GM12878 (cell line): ENCODE measurements at regions not wholly inside any gene's neighbourhood (a gene's known extent, or its start where the extent isn't known, plus 50 kb on each side); places are given as distances from the start of the nearest gene placed in this dataset.

ENCODE experiments used
- BACH1 ChIP-seq: fragments of 450-650 bp; IDR thresholded peaks from 2 replicates; pipeline ENCODE4 v1.6.1; 2017; ENCODE audit warnings: mild to moderate bottlenecking, borderline replicate concordance
- FOXK2 ChIP-seq: fragments of 450-650 bp; IDR thresholded peaks from 2 replicates; pipeline ENCODE4 v1.6.1; 2017; ENCODE audit warnings: mild to moderate bottlenecking, moderate library complexity
- HDAC2 ChIP-seq: fragments of 200-600 bp; sonication (generic); IDR thresholded peaks from 2 replicates; pipeline ENCODE4 v1.6.1; 2017
- MEF2A ChIP-seq: IDR thresholded peaks from 2 replicates; pipeline ENCODE4 v1.6.1; 2011; ENCODE audit warnings: low read depth, mild to moderate bottlenecking, low read length, moderate library complexity; ENCODE audit not compliant: insufficient read depth
- MEF2B ChIP-seq: fragments of 450-650 bp; IDR thresholded peaks from 2 replicates; pipeline ENCODE4 v1.6.1; 2018; ENCODE audit warnings: mild to moderate bottlenecking, moderate library complexity; ENCODE audit not compliant: partially characterized antibody, poor library complexity, severe bottlenecking
- POLR2AphosphoS2 ChIP-seq: IDR thresholded peaks from 2 replicates; pipeline ENCODE4 v1.6.1; 2011; ENCODE audit warnings: low read depth, mild to moderate bottlenecking, low read length, improper control_type of control experiment, moderate library complexity
- SMARCA5 ChIP-seq: fragments of 450-650 bp; IDR thresholded peaks from 2 replicates; pipeline ENCODE4 v1.6.1; 2017; ENCODE audit warnings: mild to moderate bottlenecking
- TCF12 ChIP-seq: IDR thresholded peaks from 2 replicates; pipeline ENCODE4 v1.6.1; 2011; ENCODE audit warnings: low read depth, mild to moderate bottlenecking, low read length
- YBX1 ChIP-seq: fragments of 450-650 bp; IDR thresholded peaks from 2 replicates; pipeline ENCODE4 v1.6.1; 2016; ENCODE audit warnings: antibody characterized with exemption
- TF ChIP-seq, protein P1 (sequence below): IDR thresholded peaks from 2 replicates; pipeline ENCODE4 v1.6.1; 2012; ENCODE audit warnings: mild to moderate bottlenecking, low read depth, low read length
- TF ChIP-seq, protein P2 (sequence below): IDR thresholded peaks from 2 replicates; pipeline ENCODE4 v1.6.1; 2012; ENCODE audit warnings: low read length, inconsistent platforms
- TF ChIP-seq, protein P3 (sequence below): fragments of 450-650 bp; IDR thresholded peaks from 2 replicates; pipeline ENCODE4 v1.6.1; 2018; ENCODE audit warnings: borderline replicate concordance, mild to moderate bottlenecking; ENCODE audit not compliant: partially characterized antibody

DNA sequence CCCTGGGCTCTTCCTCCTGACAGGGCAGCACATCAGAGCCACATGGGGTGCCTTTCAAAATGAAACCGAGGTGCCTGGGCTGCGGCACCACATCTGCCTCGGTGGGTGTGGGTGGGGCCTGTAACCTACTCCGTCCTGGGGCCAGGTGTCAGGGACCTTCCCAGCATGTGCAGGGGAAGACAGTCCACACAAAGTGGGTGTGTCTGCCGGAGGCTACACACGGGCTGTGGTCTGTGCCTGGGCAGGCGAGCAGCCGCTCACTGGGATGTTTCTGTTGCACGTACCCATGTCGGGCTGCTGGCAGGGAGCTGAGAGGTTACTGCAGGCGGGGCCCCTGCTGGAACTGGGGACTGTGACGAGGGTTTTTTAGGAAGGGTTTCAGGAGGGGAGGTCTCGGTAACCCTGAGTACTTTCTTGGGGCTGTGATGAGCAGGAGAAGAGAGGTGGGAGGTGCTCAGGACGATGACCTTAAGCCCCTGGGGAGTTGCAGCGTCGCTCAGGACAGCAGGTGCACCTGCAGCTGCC lies 351.2 kb downstream of the SEC14L1 start (continued):
- TF ChIP-seq, protein P1, sequence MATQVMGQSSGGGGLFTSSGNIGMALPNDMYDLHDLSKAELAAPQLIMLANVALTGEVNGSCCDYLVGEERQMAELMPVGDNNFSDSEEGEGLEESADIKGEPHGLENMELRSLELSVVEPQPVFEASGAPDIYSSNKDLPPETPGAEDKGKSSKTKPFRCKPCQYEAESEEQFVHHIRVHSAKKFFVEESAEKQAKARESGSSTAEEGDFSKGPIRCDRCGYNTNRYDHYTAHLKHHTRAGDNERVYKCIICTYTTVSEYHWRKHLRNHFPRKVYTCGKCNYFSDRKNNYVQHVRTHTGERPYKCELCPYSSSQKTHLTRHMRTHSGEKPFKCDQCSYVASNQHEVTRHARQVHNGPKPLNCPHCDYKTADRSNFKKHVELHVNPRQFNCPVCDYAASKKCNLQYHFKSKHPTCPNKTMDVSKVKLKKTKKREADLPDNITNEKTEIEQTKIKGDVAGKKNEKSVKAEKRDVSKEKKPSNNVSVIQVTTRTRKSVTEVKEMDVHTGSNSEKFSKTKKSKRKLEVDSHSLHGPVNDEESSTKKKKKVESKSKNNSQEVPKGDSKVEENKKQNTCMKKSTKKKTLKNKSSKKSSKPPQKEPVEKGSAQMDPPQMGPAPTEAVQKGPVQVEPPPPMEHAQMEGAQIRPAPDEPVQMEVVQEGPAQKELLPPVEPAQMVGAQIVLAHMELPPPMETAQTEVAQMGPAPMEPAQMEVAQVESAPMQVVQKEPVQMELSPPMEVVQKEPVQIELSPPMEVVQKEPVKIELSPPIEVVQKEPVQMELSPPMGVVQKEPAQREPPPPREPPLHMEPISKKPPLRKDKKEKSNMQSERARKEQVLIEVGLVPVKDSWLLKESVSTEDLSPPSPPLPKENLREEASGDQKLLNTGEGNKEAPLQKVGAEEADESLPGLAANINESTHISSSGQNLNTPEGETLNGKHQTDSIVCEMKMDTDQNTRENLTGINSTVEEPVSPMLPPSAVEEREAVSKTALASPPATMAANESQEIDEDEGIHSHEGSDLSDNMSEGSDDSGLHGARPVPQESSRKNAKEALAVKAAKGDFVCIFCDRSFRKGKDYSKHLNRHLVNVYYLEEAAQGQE, result no peak
- TF ChIP-seq POLR2AphosphoS2 (peak; percentile 52; the same call in 1 of the 2 replicates), MEF2B (peak; percentile 20), SMARCA5 (no peak), TCF12 (peak; percentile 70), FOXK2 (no peak), MEF2A (no peak), YBX1 (no peak), HDAC2 (no peak), BACH1 (no peak)
- TF ChIP-seq, protein P2, sequence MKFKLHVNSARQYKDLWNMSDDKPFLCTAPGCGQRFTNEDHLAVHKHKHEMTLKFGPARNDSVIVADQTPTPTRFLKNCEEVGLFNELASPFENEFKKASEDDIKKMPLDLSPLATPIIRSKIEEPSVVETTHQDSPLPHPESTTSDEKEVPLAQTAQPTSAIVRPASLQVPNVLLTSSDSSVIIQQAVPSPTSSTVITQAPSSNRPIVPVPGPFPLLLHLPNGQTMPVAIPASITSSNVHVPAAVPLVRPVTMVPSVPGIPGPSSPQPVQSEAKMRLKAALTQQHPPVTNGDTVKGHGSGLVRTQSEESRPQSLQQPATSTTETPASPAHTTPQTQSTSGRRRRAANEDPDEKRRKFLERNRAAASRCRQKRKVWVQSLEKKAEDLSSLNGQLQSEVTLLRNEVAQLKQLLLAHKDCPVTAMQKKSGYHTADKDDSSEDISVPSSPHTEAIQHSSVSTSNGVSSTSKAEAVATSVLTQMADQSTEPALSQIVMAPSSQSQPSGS, result no peak
- TF ChIP-seq, protein P3, sequence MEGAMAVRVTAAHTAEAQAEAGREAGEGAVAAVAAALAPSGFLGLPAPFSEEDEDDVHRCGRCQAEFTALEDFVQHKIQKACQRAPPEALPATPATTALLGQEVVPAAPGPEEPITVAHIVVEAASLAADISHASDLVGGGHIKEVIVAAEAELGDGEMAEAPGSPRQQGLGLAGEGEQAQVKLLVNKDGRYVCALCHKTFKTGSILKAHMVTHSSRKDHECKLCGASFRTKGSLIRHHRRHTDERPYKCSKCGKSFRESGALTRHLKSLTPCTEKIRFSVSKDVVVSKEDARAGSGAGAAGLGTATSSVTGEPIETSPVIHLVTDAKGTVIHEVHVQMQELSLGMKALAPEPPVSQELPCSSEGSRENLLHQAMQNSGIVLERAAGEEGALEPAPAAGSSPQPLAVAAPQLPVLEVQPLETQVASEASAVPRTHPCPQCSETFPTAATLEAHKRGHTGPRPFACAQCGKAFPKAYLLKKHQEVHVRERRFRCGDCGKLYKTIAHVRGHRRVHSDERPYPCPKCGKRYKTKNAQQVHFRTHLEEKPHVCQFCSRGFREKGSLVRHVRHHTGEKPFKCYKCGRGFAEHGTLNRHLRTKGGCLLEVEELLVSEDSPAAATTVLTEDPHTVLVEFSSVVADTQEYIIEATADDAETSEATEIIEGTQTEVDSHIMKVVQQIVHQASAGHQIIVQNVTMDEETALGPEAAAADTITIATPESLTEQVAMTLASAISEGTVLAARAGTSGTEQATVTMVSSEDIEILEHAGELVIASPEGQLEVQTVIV, result no peak
